CD4-positive, alpha-beta T cell (primary cell): ENCODE measurements at regions not wholly inside any gene's neighbourhood (a gene's known extent, or its start where the extent isn't known, plus 50 kb on each side); places are given as distances from the start of the nearest gene placed in this dataset.
"Not testable (repeated sequence)": the region's sequence is repeated elsewhere in the genome, so short reads cannot be mapped to it uniquely, and the experiment has no call there.

Source experiments
- ATAC-seq: fragments of 200-7000 bp; cut with Tn5 transposase; one replicate; pipeline ENCODE4 v1.10.0; 2022; ENCODE audit warnings: mild to moderate bottlenecking; ENCODE audit not compliant: poor library complexity
- CTCF ChIA-PET: fragments of 350-600 bp; sonication (Branson Sonifier 250); formaldehyde crosslinking; loops from one replicate; lab custom pipeline; 2021; ENCODE audit warnings: antibody characterized with exemption, inconsistent platforms; lab: Charles Lee
- POLR2A ChIA-PET: fragments of 350-600 bp; sonication (Branson Sonifier 250); formaldehyde crosslinking; loops from one replicate; lab custom pipeline; 2021; ENCODE audit warnings: antibody characterized with exemption, inconsistent platforms; lab: Charles Lee
- DNase-seq, 14 experiments: peaks; one replicate each; pipeline ENCODE4 v3.0.0-alpha.2; 2013 to 2020; ENCODE audit warnings: mixed read lengths in 2 of 14
- H3K27ac ChIP-seq, 2 donors: one replicate each; pipeline versions ENCODE4 v1.5.1 to v1.7.0; 2013; ENCODE audit warnings: low read length in 2 of 2, low read depth in 1 of 2, mild to moderate bottlenecking in 1 of 2
- H3K27me3 ChIP-seq, 2 experiments: 1 replicate in 1 of 2; 2 replicates in 1 of 2; pipeline versions ENCODE4 v1.6.1 to v1.7.0; 2013; ENCODE audit warnings: low read length in 2 of 2, control low read depth in 1 of 2, mild to moderate bottlenecking in 1 of 2, moderate library complexity in 1 of 2; ENCODE audit not compliant: insufficient read depth in 2 of 2, control insufficient read depth in 1 of 2
- H3K36me3 ChIP-seq: one replicate; pipeline ENCODE4 v1.6.1; 2013; ENCODE audit warnings: low read length, control low read depth; ENCODE audit not compliant: insufficient read depth
- H3K4me1 ChIP-seq: one replicate; pipeline ENCODE4 v1.6.1; 2013; ENCODE audit warnings: low read length, control low read depth; ENCODE audit not compliant: insufficient read depth
- H3K4me3 ChIP-seq: one replicate; pipeline ENCODE4 v1.5.1; 2013; ENCODE audit warnings: mild to moderate bottlenecking, low read length, moderate library complexity
- H3K9me3 ChIP-seq, 2 experiments: 1 replicate in 1 of 2; 2 replicates in 1 of 2; pipeline versions ENCODE4 v1.6.1 to v1.7.0; 2013; ENCODE audit warnings: low read length in 2 of 2, mild to moderate bottlenecking in 2 of 2, control low read depth in 1 of 2, moderate library complexity in 1 of 2; ENCODE audit not compliant: control insufficient read depth in 1 of 2, insufficient read depth in 1 of 2
- H3K27ac Mint-ChIP-seq: one replicate; pipeline ENCODE4 v1.8.0; 2020; ENCODE audit warnings: mixed read lengths
- H3K27me3 Mint-ChIP-seq: one replicate; pipeline ENCODE4 v1.8.0; 2021; ENCODE audit warnings: mixed read lengths
- H3K36me3 Mint-ChIP-seq: one replicate; pipeline ENCODE4 v1.8.0; 2021; ENCODE audit warnings: low read depth, mixed read lengths
- H3K4me1 Mint-ChIP-seq: one replicate; pipeline ENCODE4 v1.8.0; 2021; ENCODE audit warnings: low read depth, mixed read lengths
- H3K4me3 Mint-ChIP-seq: one replicate; pipeline ENCODE4 v1.8.0; 2020; ENCODE audit warnings: mild to moderate bottlenecking, mixed read lengths
- H3K9me3 Mint-ChIP-seq: one replicate; pipeline ENCODE4 v1.8.0; 2020; ENCODE audit warnings: mixed read lengths
- intact Hi-C, 2 experiments: fragments of 100-400 bp; cut with DNase I in 1 of 2; cut with micrococcal nuclease in 1 of 2; formaldehyde crosslinking; loops; one replicate each; pipeline versions ENCODE4 v1.15.1 to v1.9.0; 2023 to 2025; cut with DNase I, micrococcal nuclease
- TF ChIP-seq, protein P1 (sequence below): fragments of 200-600 bp; IDR thresholded peaks from one replicate; pipeline ENCODE4 v1.8.0; 2022; ENCODE audit warnings: antibody characterized with exemption, mild to moderate bottlenecking

DNA sequence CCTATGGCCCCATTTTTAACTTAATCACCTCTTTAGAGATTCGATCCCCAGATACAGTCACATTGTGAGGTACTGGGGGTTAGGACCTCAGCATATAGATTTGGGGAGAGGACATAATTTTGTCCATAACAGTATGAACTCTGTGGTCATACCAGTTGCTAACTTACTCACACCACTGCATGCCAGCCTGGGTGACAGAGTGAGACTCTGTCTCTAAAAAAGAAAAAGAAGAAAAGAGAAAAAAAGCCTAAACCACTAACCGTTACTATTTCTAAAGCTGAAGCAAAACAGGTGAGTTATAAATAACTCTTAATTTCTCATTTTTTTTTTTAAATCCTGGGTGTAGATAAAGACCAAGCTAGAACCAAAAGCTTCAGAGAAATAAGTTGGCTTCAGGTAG, 155.1 kb upstream of the AUTS2 start:
- CTCF ChIA-PET = no interaction called here
- H3K4me1 Mint-ChIP-seq = no peaks in the 10 kb centered on the region
- TF ChIP-seq, protein P1, sequence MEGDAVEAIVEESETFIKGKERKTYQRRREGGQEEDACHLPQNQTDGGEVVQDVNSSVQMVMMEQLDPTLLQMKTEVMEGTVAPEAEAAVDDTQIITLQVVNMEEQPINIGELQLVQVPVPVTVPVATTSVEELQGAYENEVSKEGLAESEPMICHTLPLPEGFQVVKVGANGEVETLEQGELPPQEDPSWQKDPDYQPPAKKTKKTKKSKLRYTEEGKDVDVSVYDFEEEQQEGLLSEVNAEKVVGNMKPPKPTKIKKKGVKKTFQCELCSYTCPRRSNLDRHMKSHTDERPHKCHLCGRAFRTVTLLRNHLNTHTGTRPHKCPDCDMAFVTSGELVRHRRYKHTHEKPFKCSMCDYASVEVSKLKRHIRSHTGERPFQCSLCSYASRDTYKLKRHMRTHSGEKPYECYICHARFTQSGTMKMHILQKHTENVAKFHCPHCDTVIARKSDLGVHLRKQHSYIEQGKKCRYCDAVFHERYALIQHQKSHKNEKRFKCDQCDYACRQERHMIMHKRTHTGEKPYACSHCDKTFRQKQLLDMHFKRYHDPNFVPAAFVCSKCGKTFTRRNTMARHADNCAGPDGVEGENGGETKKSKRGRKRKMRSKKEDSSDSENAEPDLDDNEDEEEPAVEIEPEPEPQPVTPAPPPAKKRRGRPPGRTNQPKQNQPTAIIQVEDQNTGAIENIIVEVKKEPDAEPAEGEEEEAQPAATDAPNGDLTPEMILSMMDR = no peak

DNA sequence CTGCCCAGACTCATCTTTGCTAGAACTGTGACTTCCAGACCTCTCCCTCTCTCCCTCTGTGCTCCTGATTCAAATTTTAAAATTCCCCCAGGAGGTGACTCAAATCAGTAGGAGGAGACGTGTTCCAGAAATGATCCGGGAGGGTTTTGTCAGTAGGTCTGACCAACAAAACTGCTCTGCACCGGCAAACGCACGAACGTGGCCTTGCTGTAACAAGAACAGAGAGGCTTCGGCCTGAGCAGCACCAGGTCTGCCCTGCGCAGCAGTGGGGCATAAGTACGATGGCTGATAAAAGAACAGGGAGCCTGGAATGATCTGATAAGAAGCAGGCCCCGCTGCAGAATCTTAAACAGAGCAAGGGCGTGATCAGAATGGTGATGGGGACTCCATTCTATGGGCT, 152.7 kb upstream of the AUTS2 start:
- no peaks in the 10 kb centered on the region for H3K27me3 Mint-ChIP-seq
- H3K27ac Mint-ChIP-seq = no peak overlapping the region
- Histone ChIP-seq H3K36me3 (no peaks in the 10 kb centered on the region), H3K9me3 (peaks cover 0 to 24% of the 10 kb centered on the region in 2 experiments), H3K4me3 (no peak overlapping the region), H3K27me3 (no peaks in the 10 kb centered on the region), H3K27ac (no peak overlapping the region), H3K4me1 (no peaks in the 10 kb centered on the region)
- ChIA-PET POLR2A (no interaction called here), CTCF (no interaction called here)
- H3K9me3 Mint-ChIP-seq = peaks cover 7% of the 10 kb centered on the region
- ATAC-seq = no peak
- no peak for DNase-seq
- H3K36me3 Mint-ChIP-seq = no peaks in the 10 kb centered on the region
- no peak overlapping the region for H3K4me3 Mint-ChIP-seq
- H3K4me1 Mint-ChIP-seq = no peaks in the 10 kb centered on the region
- TF ChIP-seq, protein P1 = no peak
- intact Hi-C loops = no loop called here

More for the DNA sequence above, 155.1 kb upstream of the AUTS2 start:
- Mint-ChIP-seq H3K36me3 (no peaks in the 10 kb centered on the region), H3K27me3 (no peaks in the 10 kb centered on the region), H3K9me3 (peaks cover 7% of the 10 kb centered on the region), H3K4me3 (no peak overlapping the region), H3K27ac (no peak overlapping the region)
- intact Hi-C loops = no loop called here
- POLR2A ChIA-PET = interaction anchor here (0.7 kb wide), 1 partner anchor 28 kb away, joined by 3 read pairs; no protein-coding TSS in a partner anchor
- Histone ChIP-seq H3K27me3 (no peaks in the 10 kb centered on the region), H3K4me3 (no peak overlapping the region), H3K9me3 (peaks cover 0 to 35% of the 10 kb centered on the region in 2 experiments), H3K27ac (no peak overlapping the region), H3K36me3 (no peaks in the 10 kb centered on the region), H3K4me1 (no peaks in the 10 kb centered on the region)
- no peak for DNase-seq
- ATAC-seq = no peak

DNA sequence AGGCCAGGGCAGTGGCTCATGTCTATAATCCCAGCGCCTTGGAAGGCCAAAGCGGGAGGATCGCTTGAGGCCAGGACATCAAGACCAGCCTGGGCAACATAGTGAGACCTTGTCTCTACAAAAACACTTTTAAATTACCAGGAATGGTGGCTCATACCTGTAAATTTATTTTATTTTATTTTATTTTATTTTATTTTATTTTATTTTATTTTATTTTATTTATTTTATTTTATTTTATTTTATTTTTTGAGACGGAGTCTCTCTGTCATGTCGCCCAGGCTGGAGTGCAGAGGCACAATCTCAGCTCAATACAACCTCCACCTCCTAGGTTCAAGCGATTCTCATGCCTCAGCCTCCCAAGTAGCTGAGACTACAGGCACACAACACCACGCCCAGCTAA, 152.1 kb upstream of the AUTS2 start:
- H3K9me3 Mint-ChIP-seq, H3K4me1 Mint-ChIP-seq, H3K27me3 ChIP-seq, H3K4me1 ChIP-seq, ATAC-seq, H3K27me3 Mint-ChIP-seq, H3K36me3 ChIP-seq, POLR2A ChIA-PET, H3K4me3 ChIP-seq, H3K4me3 Mint-ChIP-seq, H3K27ac ChIP-seq, CTCF ChIA-PET, H3K36me3 Mint-ChIP-seq, H3K27ac Mint-ChIP-seq, DNase-seq, intact Hi-C loops: not testable (repeated sequence)
- H3K9me3 ChIP-seq = peaks cover 0 to 23% of the 10 kb centered on the region in 2 experiments

DNA sequence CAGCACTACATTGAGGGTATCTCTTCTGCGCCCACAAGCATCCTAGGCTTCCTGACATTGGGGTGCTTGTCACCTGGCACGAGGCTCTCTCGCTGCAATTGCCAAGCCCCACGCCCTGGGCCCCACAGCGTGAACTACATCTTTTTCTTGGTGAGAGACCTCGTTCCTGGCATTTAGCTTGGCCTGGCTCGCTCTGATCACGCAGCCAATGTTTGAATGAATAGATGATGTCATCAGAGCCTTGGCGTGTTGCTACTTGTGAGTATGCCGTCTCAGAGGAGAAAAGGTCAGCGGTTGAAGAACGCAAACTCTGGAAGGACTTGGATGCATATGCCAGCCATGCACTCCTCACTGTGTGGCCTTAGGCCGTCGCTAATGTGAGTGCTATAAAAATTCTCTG, 150.2 kb upstream of the AUTS2 start:
- intact Hi-C loops = no loop called here
- no peaks in the 10 kb centered on the region for H3K4me1 Mint-ChIP-seq
- no peaks in the 10 kb centered on the region for H3K27me3 ChIP-seq
- H3K9me3 Mint-ChIP-seq = no peaks in the 10 kb centered on the region
- ChIA-PET POLR2A (no interaction called here), CTCF (no interaction called here)
- H3K9me3 ChIP-seq = peaks cover 0 to 20% of the 10 kb centered on the region in 2 experiments
- no peaks in the 10 kb centered on the region for H3K4me1 ChIP-seq
- H3K36me3 Mint-ChIP-seq = no peaks in the 10 kb centered on the region
- H3K27ac ChIP-seq = no peak overlapping the region
- no peak for DNase-seq
- no peak overlapping the region for H3K27ac Mint-ChIP-seq
- no peak for ATAC-seq
- H3K4me3 ChIP-seq = no peak overlapping the region
- H3K36me3 ChIP-seq = no peaks in the 10 kb centered on the region
- TF ChIP-seq, protein P1 = no peak
- no peak overlapping the region for H3K4me3 Mint-ChIP-seq
- H3K27me3 Mint-ChIP-seq = no peaks in the 10 kb centered on the region
